ENCODE measurements at regions not wholly inside any gene's neighbourhood (a gene's known extent, or its start where the extent isn't known, plus 50 kb on each side); places are given as distances from the start of the nearest gene placed in this dataset.

- no peak for DNase-seq (ENCODE audit: low read depth, low spot score)
- 70% methylated on average over 5 of the region's 5 CpGs for whole genome bisulfite sequencing (ENCODE audit: insufficient coverage, insufficient replicate concordance, low lambda C conversion rate, missing lambda C conversion rate)
- RAD21 ChIA-PET (ENCODE audit: unreplicated experiment), result no interaction called here
- H3K9ac ChIP-seq (ENCODE audit: control insufficient read depth, insufficient read depth, low read length), result no peak overlapping the region
- no peak overlapping the region for H3K4me2 ChIP-seq (ENCODE audit: control insufficient read depth, insufficient read depth)
- in situ Hi-C loops (cut with MboI), result no loop called here
- CTCF ChIA-PET, result no interaction called here
- FAIRE-seq, result no peak
- no peak for ATAC-seq
- intact Hi-C loops (cut with micrococcal nuclease; ENCODE audit: unreplicated experiment), result no loop called here
- no peaks in the 10 kb centered on the region for H3K9me3 ChIP-seq (replicated peaks; ENCODE audit: control insufficient read depth, insufficient read depth, low read length)
- no peaks in the 10 kb centered on the region for H3K27me3 ChIP-seq (replicated peaks in 1 of 2; ENCODE audit: control insufficient read depth in 2 of 2, insufficient read depth in 2 of 2, low read length in 1 of 2)
- H3K27ac ChIP-seq (ENCODE audit: control insufficient read depth, insufficient read depth), result no peak overlapping the region
- no peak overlapping the region for H2AFZ ChIP-seq (ENCODE audit: control insufficient read depth, low read depth, low read length)
- peaks cover 4% of the 10 kb centered on the region for H3K4me1 ChIP-seq (ENCODE audit: control insufficient read depth, insufficient read depth, low read length)
- H3K79me2 ChIP-seq (ENCODE audit: control insufficient read depth, insufficient read depth, low read length), result no peaks in the 10 kb centered on the region
- H3K36me3 ChIP-seq (ENCODE audit: control insufficient read depth in 2 of 2, insufficient read depth in 2 of 2, low read length in 1 of 2), result no peaks in the 10 kb centered on the region
- H4K20me1 ChIP-seq (ENCODE audit: control insufficient read depth, insufficient read depth), result no peaks in the 10 kb centered on the region
- SMC1A ChIA-PET (ENCODE audit: uncharacterized antibody, unreplicated experiment), result interaction anchor here (0.7 to 2.6 kb wide), 4 partner anchors 10 to 112 kb away, joined by 3 to 6 read pairs (median 3); no protein-coding TSS in a partner anchor
- TF ChIP-seq BCL11A (IDR thresholded peaks at IDR 0.05; ENCODE audit: low read depth, low read length), result no peak
- no peak for TF ChIP-seq NRF1 (conservative IDR thresholded peaks at IDR 0.05; ENCODE audit: low read depth, low read length)
- no peak for TF ChIP-seq ZNF274 (IDR thresholded peaks at IDR 0.05; ENCODE audit: insufficient read depth, insufficient read length)
- TF ChIP-seq ATF3 (IDR thresholded peaks at IDR 0.05; ENCODE audit: borderline replicate concordance, extremely low read depth, low read depth, low read length), result no peak
- no peak overlapping the region for H3K4me3 ChIP-seq
- POLR2A ChIA-PET, result no interaction called here
- no TSS peak for BruUV-seq (replicated peaks)
Observed at GRCh38 chr7:17094963-17095574, 203.4 kb upstream of the AHR start.

GRCh38 chr7:17095931-17096330 is 202.5 kb upstream of the AHR start:
- H3K36me3 ChIP-seq (ENCODE audit: control insufficient read depth in 2 of 2, insufficient read depth in 2 of 2, low read length in 1 of 2), result no peaks in the 10 kb centered on the region
- no peak overlapping the region for H3K27ac ChIP-seq (ENCODE audit: control insufficient read depth, insufficient read depth)
- peaks cover 4% of the 10 kb centered on the region for H3K4me1 ChIP-seq (ENCODE audit: control insufficient read depth, insufficient read depth, low read length)
- H3K9me3 ChIP-seq (replicated peaks; ENCODE audit: control insufficient read depth, insufficient read depth, low read length), result no peaks in the 10 kb centered on the region
- ChIA-PET POLR2A (interaction anchor here (1.0 kb wide), 1 partner anchor 54 kb away, joined by 4 read pairs; no protein-coding TSS in a partner anchor), SMC1A (ENCODE audit: uncharacterized antibody, unreplicated experiment) (interaction anchor here (0.7 to 2.6 kb wide), 7 partner anchors 9 to 206 kb away, joined by 3 to 6 read pairs (median 3); no protein-coding TSS in a partner anchor), CTCF (interaction anchor here (0.9 kb wide), 1 partner anchor 205 kb away, joined by 3 read pairs; no protein-coding TSS in a partner anchor), RAD21 (ENCODE audit: unreplicated experiment) (no interaction called here)
- WGBS (ENCODE audit: insufficient coverage, insufficient replicate concordance, low lambda C conversion rate, missing lambda C conversion rate), result 97% methylated on average over 2 of the region's 2 CpGs
- ATAC-seq (no peak), DNase-seq (ENCODE audit: low read depth, low spot score) (no peak), FAIRE-seq (no peak)
- BruUV-seq (replicated peaks), result no TSS peak
- no peaks in the 10 kb centered on the region for H3K27me3 ChIP-seq (replicated peaks in 1 of 2; ENCODE audit: control insufficient read depth in 2 of 2, insufficient read depth in 2 of 2, low read length in 1 of 2)
- in situ Hi-C loops (cut with MboI) (no loop called here), intact Hi-C loops (cut with micrococcal nuclease; ENCODE audit: unreplicated experiment) (no loop called here)
- H4K20me1 ChIP-seq (ENCODE audit: control insufficient read depth, insufficient read depth), result no peaks in the 10 kb centered on the region
- H2AFZ ChIP-seq (ENCODE audit: control insufficient read depth, low read depth, low read length), result no peak overlapping the region
- H3K9ac ChIP-seq (ENCODE audit: control insufficient read depth, insufficient read depth, low read length), result no peak overlapping the region
- H3K4me3 ChIP-seq, result no peak overlapping the region
- no peaks in the 10 kb centered on the region for H3K79me2 ChIP-seq (ENCODE audit: control insufficient read depth, insufficient read depth, low read length)
- no peak overlapping the region for H3K4me2 ChIP-seq (ENCODE audit: control insufficient read depth, insufficient read depth)
- no peak for TF ChIP-seq ZZZ3 (IDR thresholded peaks at IDR 0.05; ENCODE audit: control insufficient read depth, insufficient read length, low read depth)
- TF ChIP-seq ELK1 (IDR thresholded peaks at IDR 0.05; ENCODE audit: low read depth, low read length), result no peak
- TF ChIP-seq CUX1 (IDR thresholded peaks at IDR 0.05; ENCODE audit: insufficient replicate concordance, low read depth, low read length), result no peak
- no peak for TF ChIP-seq ZBED1 (IDR thresholded peaks at IDR 0.05; ENCODE audit: borderline replicate concordance)
- TF ChIP-seq KDM1A (IDR thresholded peaks at IDR 0.05; ENCODE audit: borderline replicate concordance), result no peak
- TF ChIP-seq RAD21 (IDR thresholded peaks at IDR 0.05; ENCODE audit: insufficient read depth, low read depth, low read length), result no peak
- TF ChIP-seq NR2C1 (IDR thresholded peaks at IDR 0.05), result no peak
